Endothelial cell (in vitro differentiated cells): ENCODE measurements at regions not wholly inside any gene's neighbourhood (a gene's known extent, or its start where the extent isn't known, plus 50 kb on each side); places are given as distances from the start of the nearest gene placed in this dataset.

ENCODE experiments used
- DNase-seq: peaks from one replicate; pipeline ENCODE4 v3.0.0; 2021; ENCODE audit warnings: low spot score
- H3K27ac Mint-ChIP-seq: one replicate; pipeline ENCODE4 v1.8.0; 2021; ENCODE audit warnings: mixed read lengths, inconsistent platforms; ENCODE audit not compliant: unreplicated experiment
- H3K27me3 Mint-ChIP-seq: one replicate; pipeline ENCODE4 v1.8.0; 2021; ENCODE audit warnings: mild to moderate bottlenecking, moderate library complexity, mixed read lengths, inconsistent platforms; ENCODE audit not compliant: unreplicated experiment
- H3K36me3 Mint-ChIP-seq: one replicate; pipeline ENCODE4 v1.8.0; 2021; ENCODE audit warnings: mild to moderate bottlenecking, low read depth, mixed read lengths, inconsistent platforms; ENCODE audit not compliant: unreplicated experiment
- H3K4me1 Mint-ChIP-seq: one replicate; pipeline ENCODE4 v1.8.0; 2021; ENCODE audit warnings: mild to moderate bottlenecking, mixed read lengths, inconsistent platforms; ENCODE audit not compliant: unreplicated experiment
- H3K4me3 Mint-ChIP-seq: one replicate; pipeline ENCODE4 v1.8.0; 2021; ENCODE audit warnings: mild to moderate bottlenecking, mixed read lengths, inconsistent platforms; ENCODE audit not compliant: unreplicated experiment
- H3K9me3 Mint-ChIP-seq: one replicate; pipeline ENCODE4 v1.8.0; 2021; ENCODE audit warnings: mixed read lengths, inconsistent platforms; ENCODE audit not compliant: unreplicated experiment
- CTCF ChIP-seq: fragments of 200-600 bp; sonication (generic); IDR thresholded peaks from one replicate; pipeline ENCODE4 v1.5.0; 2021; ENCODE audit warnings: antibody characterized with exemption; ENCODE audit not compliant: unreplicated experiment

GRCh38 chr5:23169660-23170416 is 316.7 kb upstream of the CDH12 start:
- DNase-seq = no peak
- Mint-ChIP-seq H3K27me3 (no peaks in the 10 kb centered on the region), H3K27ac (no peak overlapping the region)

GRCh38 chr5:23164971-23165370 is 311.8 kb upstream of the CDH12 start:
- Mint-ChIP-seq H3K36me3 (no peaks in the 10 kb centered on the region), H3K27me3 (no peaks in the 10 kb centered on the region), H3K27ac (no peak overlapping the region), H3K9me3 (no peaks in the 10 kb centered on the region), H3K4me3 (no peak overlapping the region), H3K4me1 (no peaks in the 10 kb centered on the region)
- no peak for DNase-seq
- TF ChIP-seq CTCF = no peak

More at GRCh38 chr5:23169660-23170416, 316.7 kb upstream of the CDH12 start:
- Mint-ChIP-seq H3K9me3 (no peaks in the 10 kb centered on the region), H3K36me3 (no peaks in the 10 kb centered on the region), H3K4me1 (no peaks in the 10 kb centered on the region), H3K4me3 (no peak overlapping the region)
- no peak for TF ChIP-seq CTCF

GRCh38 chr5:23158179-23158578 is 305.0 kb upstream of the CDH12 start:
- DNase-seq = no peak
- Mint-ChIP-seq H3K27ac (no peak overlapping the region), H3K4me1 (no peaks in the 10 kb centered on the region)

GRCh38 chr5:23157716-23158115 is 304.6 kb upstream of the CDH12 start:
- H3K4me1 Mint-ChIP-seq = no peaks in the 10 kb centered on the region
- H3K4me3 Mint-ChIP-seq = no peak overlapping the region
- no peaks in the 10 kb centered on the region for H3K9me3 Mint-ChIP-seq
- no peaks in the 10 kb centered on the region for H3K27me3 Mint-ChIP-seq
- H3K27ac Mint-ChIP-seq = no peak overlapping the region
- TF ChIP-seq CTCF = no peak
- no peaks in the 10 kb centered on the region for H3K36me3 Mint-ChIP-seq
- DNase-seq = no peak

More at GRCh38 chr5:23158179-23158578, 305.0 kb upstream of the CDH12 start:
- Mint-ChIP-seq H3K27me3 (no peaks in the 10 kb centered on the region), H3K4me3 (no peak overlapping the region), H3K9me3 (no peaks in the 10 kb centered on the region), H3K36me3 (no peaks in the 10 kb centered on the region)
- no peak for TF ChIP-seq CTCF

GRCh38 chr5:23157169-23157568 is 304.0 kb upstream of the CDH12 start:
- Mint-ChIP-seq H3K4me1 (no peaks in the 10 kb centered on the region), H3K27me3 (no peaks in the 10 kb centered on the region), H3K36me3 (no peaks in the 10 kb centered on the region), H3K27ac (no peak overlapping the region), H3K4me3 (no peak overlapping the region), H3K9me3 (no peaks in the 10 kb centered on the region)
- DNase-seq = no peak
- TF ChIP-seq CTCF = no peak
